HTR-8/SVneo (cell line): ENCODE measurements at regions not wholly inside any gene's neighbourhood (a gene's known extent, or its start where the extent isn't known, plus 50 kb on each side); places are given as distances from the start of the nearest gene placed in this dataset.
"Not testable (repeated sequence)": the region's sequence is repeated elsewhere in the genome, so short reads cannot be mapped to it uniquely, and the experiment has no call there.

Experiments used
- DNase-seq: peaks from one replicate; pipeline ENCODE4 v3.0.0; 2011; ENCODE audit warnings: low spot score, mixed read lengths; ENCODE audit not compliant: insufficient read length
- FAIRE-seq: peaks from 2 replicates; lab custom pipeline; 2011; peaks lifted over from hg19 to GRCh38; lab: Jason Lieb, UNC

GRCh38 chr2:237212356-237213279 is 126.9 kb downstream of the COPS8 start:
- FAIRE-seq, result peak; percentile 100
- not testable (repeated sequence) for DNase-seq

GRCh38 chr2:237213315-237214022 is 127.8 kb downstream of the COPS8 start:
- no peak for FAIRE-seq

GRCh38 chr2:237214030-237214675 is 128.5 kb downstream of the COPS8 start:
- DNase-seq (no peak), FAIRE-seq (no peak)

More at GRCh38 chr2:237213315-237214022, 127.8 kb downstream of the COPS8 start:
- no peak for DNase-seq

- no peak for FAIRE-seq
- no peak for DNase-seq
These were observed 129.3 kb downstream of the COPS8 start for GRCh38 chr2:237214963-237215362.

- FAIRE-seq (no peak), DNase-seq (no peak)
These were observed 132.4 kb downstream of the COPS8 start for GRCh38 chr2:237217995-237218616.

- DNase-seq (no peak), FAIRE-seq (no peak)
These were observed 133.1 kb downstream of the COPS8 start for GRCh38 chr2:237218756-237219155.

- DNase-seq, result no peak
- no peak for FAIRE-seq
These were observed 134.1 kb downstream of the COPS8 start for GRCh38 chr2:237219826-237220225.

GRCh38 chr2:237221443-237221842 is 135.8 kb downstream of the COPS8 start:
- no peak for FAIRE-seq

GRCh38 chr2:237222178-237222577 is 136.5 kb downstream of the COPS8 start:
- no peak for DNase-seq
- FAIRE-seq, result peak; percentile 46

More at GRCh38 chr2:237221443-237221842, 135.8 kb downstream of the COPS8 start:
- no peak for DNase-seq

GRCh38 chr2:237222601-237223041 is 136.9 kb downstream of the COPS8 start:
- DNase-seq, result no peak

GRCh38 chr2:237223201-237223861 is 137.6 kb downstream of the COPS8 start:
- DNase-seq, result peak; percentile 58
- FAIRE-seq, result peak; percentile 46

More at GRCh38 chr2:237222601-237223041, 136.9 kb downstream of the COPS8 start:
- no peak for FAIRE-seq

GRCh38 chr2:237227190-237227589 is 141.5 kb downstream of the COPS8 start:
- FAIRE-seq (peak; percentile 52), DNase-seq (no peak)

- peak; percentile 48 for DNase-seq
- FAIRE-seq, result peak; percentile 90
These were observed 142.0 kb downstream of the COPS8 start for GRCh38 chr2:237227592-237228280.

- FAIRE-seq (no peak), DNase-seq (no peak)
These were observed 142.6 kb downstream of the COPS8 start for GRCh38 chr2:237228281-237228625.

- peak; percentile 42 for FAIRE-seq
These were observed 144.2 kb downstream of the COPS8 start for GRCh38 chr2:237229905-237230304.

GRCh38 chr2:237230355-237230754 is 144.7 kb downstream of the COPS8 start:
- DNase-seq (no peak), FAIRE-seq (no peak)

More at GRCh38 chr2:237229905-237230304, 144.2 kb downstream of the COPS8 start:
- DNase-seq, result no peak

GRCh38 chr2:237231593-237231992 is 145.9 kb downstream of the COPS8 start:
- no peak for FAIRE-seq
- DNase-seq, result no peak

- DNase-seq, result no peak
These were observed 146.5 kb downstream of the COPS8 start for GRCh38 chr2:237232166-237232565.

GRCh38 chr2:237234268-237234667 is 148.6 kb downstream of the COPS8 start:
- FAIRE-seq, result no peak

More at GRCh38 chr2:237232166-237232565, 146.5 kb downstream of the COPS8 start:
- FAIRE-seq, result no peak

More at GRCh38 chr2:237234268-237234667, 148.6 kb downstream of the COPS8 start:
- no peak for DNase-seq
